ENCODE measurements at regions not wholly inside any gene's neighbourhood (a gene's known extent, or its start where the extent isn't known, plus 50 kb on each side); places are given as distances from the start of the nearest gene placed in this dataset.

DNA sequence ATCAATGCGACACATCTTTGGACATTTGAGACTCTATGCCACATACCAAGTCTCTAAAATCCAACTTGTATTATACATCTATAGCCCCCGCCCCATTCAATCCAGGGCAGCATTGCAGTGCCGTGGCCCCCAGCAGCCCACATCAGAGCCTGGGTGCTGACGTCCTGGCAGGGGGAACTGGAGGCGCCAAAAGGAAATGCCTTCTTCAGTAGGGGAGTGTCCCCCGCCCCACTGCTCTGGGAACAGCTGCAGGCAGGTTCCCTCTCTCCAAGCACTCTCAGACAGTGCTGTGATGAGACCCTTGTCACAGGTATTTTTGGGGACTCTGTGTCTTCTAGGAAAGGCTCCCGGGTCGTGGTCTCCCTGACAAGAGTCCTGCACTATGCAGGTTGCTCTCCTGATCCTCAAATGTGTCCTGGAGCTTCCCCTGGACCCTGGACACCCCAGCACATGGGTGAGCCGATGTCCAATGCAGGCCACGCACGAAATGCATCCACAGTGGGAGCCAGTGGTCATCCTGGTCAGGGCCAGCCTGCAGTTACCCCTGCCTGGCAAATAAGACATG is 188.7 kb downstream of the RTP5 start:
- TF ChIP-seq CTCF (IDR thresholded peaks at IDR 0.05 in 2 of 3, conservative IDR thresholded peaks at IDR 0.05 in 1 of 3; ENCODE audit: borderline replicate concordance in 1 of 3, insufficient read depth in 1 of 3, low read depth in 2 of 3, low read length in 2 of 3) (no peak), EZH2phosphoT487 (IDR thresholded peaks at IDR 0.05; ENCODE audit: borderline replicate concordance) (no peak), POLR2AphosphoS5 (IDR thresholded peaks at IDR 0.05; ENCODE audit: low read depth, low read length) (no peak), ZNF274 (IDR thresholded peaks at IDR 0.05; ENCODE audit: low read depth, low read length) (no peak), CEBPB (IDR thresholded peaks at IDR 0.05; ENCODE audit: low read depth) (no peak), SRF (IDR thresholded peaks at IDR 0.05; ENCODE audit: low read depth) (no peak), RAD21 (IDR thresholded peaks at IDR 0.05; ENCODE audit: low read depth) (no peak), ZFX (IDR thresholded peaks at IDR 0.05) (no peak), ZBTB33 (IDR thresholded peaks at IDR 0.05; ENCODE audit: extremely low read depth, insufficient replicate concordance, low read length) (no peak), JUND (IDR thresholded peaks at IDR 0.05) (no peak), EZH2 (IDR thresholded peaks at IDR 0.05) (no peak), SIN3A (IDR thresholded peaks at IDR 0.05; ENCODE audit: low read depth) (no peak), SP1 (IDR thresholded peaks at IDR 0.05; ENCODE audit: low read depth) (no peak), POLR2A (IDR thresholded peaks at IDR 0.05; ENCODE audit: borderline replicate concordance, extremely low read depth, insufficient read depth, insufficient read length) (no peak)
